Peyer's patch (tissue), 4 donors: ENCODE measurements at regions not wholly inside any gene's neighbourhood (a gene's known extent, or its start where the extent isn't known, plus 50 kb on each side); places are given as distances from the start of the nearest gene placed in this dataset.

ENCODE experiments used
- DNase-seq, 3 donors: peaks; one replicate each; pipeline ENCODE4 v3.0.0-alpha.2; 2017 to 2019
- H3K27ac ChIP-seq, 4 donors: fragments of 200-600 bp; sonication (generic); one replicate each; pipeline ENCODE4 v1.5.1; 2016 to 2019
- H3K27me3 ChIP-seq, 2 donors: fragments of 200-600 bp; sonication (generic); one replicate each; pipeline ENCODE4 v1.5.1; 2019
- H3K36me3 ChIP-seq, 3 donors: fragments of 200-600 bp; sonication (generic); one replicate each; pipeline ENCODE4 v1.5.1; 2016 to 2019
- H3K4me1 ChIP-seq, 4 donors: fragments of 200-600 bp; sonication (generic); one replicate each; pipeline ENCODE4 v1.5.1; 2016 to 2019
- H3K4me3 ChIP-seq, 4 donors: fragments of 200-600 bp; sonication (generic); 1 replicate in 3 of 4; 2 replicates in 1 of 4; pipeline ENCODE4 v1.5.1; 2016 to 2019; ENCODE audit warnings: mild to moderate bottlenecking in 1 of 4
- H3K9me3 ChIP-seq, 4 donors: fragments of 200-600 bp; sonication (generic); one replicate each; pipeline ENCODE4 v1.5.1; 2016 to 2019; ENCODE audit warnings: mild to moderate bottlenecking in 1 of 4
- CTCF ChIP-seq, 6 experiments: fragments of 450-650 bp in 4 of 6; fragments of 200-600 bp in 2 of 6; sonication (generic) in 1 of 6; IDR thresholded peaks; one replicate each; pipeline ENCODE4 v1.5.1; 2017 to 2019; ENCODE audit warnings: antibody characterized with exemption in 6 of 6, mild to moderate bottlenecking in 3 of 6, moderate library complexity in 1 of 6
- POLR2A ChIP-seq, 2 donors: fragments of 450-650 bp; IDR thresholded peaks; one replicate each; pipeline ENCODE4 v1.5.1; 2017; ENCODE audit warnings: antibody characterized with exemption in 2 of 2, mild to moderate bottlenecking in 2 of 2, moderate library complexity in 2 of 2

GRCh38 chr11:28760676-28761390 is 652.6 kb downstream of the METTL15 start:
- Histone ChIP-seq H3K4me3 (no peak overlapping the region), H3K9me3 (no peaks in the 10 kb centered on the region), H3K27me3 (no peaks in the 10 kb centered on the region), H3K4me1 (no peaks in the 10 kb centered on the region), H3K27ac (no peak overlapping the region), H3K36me3 (no peaks in the 10 kb centered on the region)
- no peak for TF ChIP-seq POLR2A (IDR thresholded peaks at IDR 0.05)
- DNase-seq = no peak

GRCh38 chr11:28759311-28759710 is 651.1 kb downstream of the METTL15 start:
- peak in 1 of 6 experiments; percentile 33 for TF ChIP-seq CTCF (IDR thresholded peaks at IDR 0.05)
- no peak for TF ChIP-seq POLR2A (IDR thresholded peaks at IDR 0.05)
- no peaks in the 10 kb centered on the region for H3K9me3 ChIP-seq
- DNase-seq = no peak
- H3K27me3 ChIP-seq = no peaks in the 10 kb centered on the region
- H3K27ac ChIP-seq = no peak overlapping the region
- H3K4me1 ChIP-seq = no peaks in the 10 kb centered on the region
- H3K36me3 ChIP-seq = no peaks in the 10 kb centered on the region
- H3K4me3 ChIP-seq = no peak overlapping the region

- no peak for DNase-seq
- Histone ChIP-seq H3K27me3 (no peaks in the 10 kb centered on the region), H3K27ac (no peak overlapping the region), H3K4me3 (no peak overlapping the region), H3K9me3 (no peaks in the 10 kb centered on the region), H3K36me3 (no peaks in the 10 kb centered on the region), H3K4me1 (no peaks in the 10 kb centered on the region)
- TF ChIP-seq CTCF (IDR thresholded peaks at IDR 0.05) (no peak), POLR2A (IDR thresholded peaks at IDR 0.05) (no peak)
Observed at GRCh38 chr11:28757725-28758515, 649.7 kb downstream of the METTL15 start.

GRCh38 chr11:28756977-28757376 is 648.8 kb downstream of the METTL15 start:
- DNase-seq = no peak
- no peaks in the 10 kb centered on the region for H3K36me3 ChIP-seq
- no peaks in the 10 kb centered on the region for H3K27me3 ChIP-seq
- H3K27ac ChIP-seq = no peak overlapping the region
- H3K4me1 ChIP-seq = no peaks in the 10 kb centered on the region
- TF ChIP-seq CTCF (IDR thresholded peaks at IDR 0.05) (no peak), POLR2A (IDR thresholded peaks at IDR 0.05) (no peak)
- H3K4me3 ChIP-seq = no peak overlapping the region
- no peaks in the 10 kb centered on the region for H3K9me3 ChIP-seq

GRCh38 chr11:28743061-28743550 is 634.9 kb downstream of the METTL15 start:
- Histone ChIP-seq H3K27me3 (no peaks in the 10 kb centered on the region), H3K36me3 (no peaks in the 10 kb centered on the region), H3K9me3 (no peaks in the 10 kb centered on the region), H3K4me3 (no peak overlapping the region), H3K4me1 (no peaks in the 10 kb centered on the region), H3K27ac (no peak overlapping the region)
- TF ChIP-seq CTCF (IDR thresholded peaks at IDR 0.05) (no peak), POLR2A (IDR thresholded peaks at IDR 0.05) (no peak)
- DNase-seq = no peak
